Transverse colon (tissue), 4 donors: ENCODE measurements at regions not wholly inside any gene's neighbourhood (a gene's known extent, or its start where the extent isn't known, plus 50 kb on each side); places are given as distances from the start of the nearest gene placed in this dataset.
A peak's percentile ranks its signal among the peaks of the same experiment; 100 is the strongest.

Source experiments
- DNase-seq: peaks from one replicate; pipeline ENCODE4 v3.0.0-alpha.2; 2019
- H3K27ac ChIP-seq, 4 donors: fragments of 200-600 bp; sonication (generic); 2 replicates each; pipeline ENCODE4 v1.5.1; 2016 to 2018; ENCODE audit warnings: inconsistent platforms in 4 of 4
- H3K27me3 ChIP-seq: fragments of 200-600 bp; sonication (generic); 2 replicates; pipeline ENCODE4 v1.5.1; 2017; ENCODE audit warnings: inconsistent platforms
- H3K36me3 ChIP-seq, 4 donors: fragments of 200-600 bp; sonication (generic); 2 replicates each; pipeline ENCODE4 v1.5.1; 2017 to 2019; ENCODE audit warnings: inconsistent platforms in 4 of 4
- H3K4me1 ChIP-seq, 4 donors: fragments of 200-600 bp; sonication (generic); 2 replicates each; pipeline ENCODE4 v1.5.1; 2017 to 2020; ENCODE audit warnings: inconsistent platforms in 4 of 4
- H3K4me3 ChIP-seq, 4 donors: fragments of 200-600 bp; sonication (generic); 1 replicate in 1 of 4; 2 replicates in 3 of 4; pipeline versions ENCODE4 v1.5.1 to v1.6.1; 2017 to 2019; ENCODE audit warnings: inconsistent platforms in 4 of 4
- H3K9me3 ChIP-seq, 2 donors: fragments of 200-600 bp; sonication (generic); 2 replicates each; pipeline ENCODE4 v1.5.1; 2017 to 2019; ENCODE audit warnings: inconsistent platforms in 2 of 2
- CTCF ChIP-seq, 5 experiments: fragments of 200-600 bp in 3 of 5; fragments of 450-650 bp in 2 of 5; sonication (generic) in 3 of 5; IDR thresholded peaks; 1 replicate in 2 of 5; 2 replicates in 3 of 5; pipeline ENCODE4 v1.5.1; 2016 to 2017; ENCODE audit warnings: antibody characterized with exemption in 5 of 5, inconsistent platforms in 3 of 5, mild to moderate bottlenecking in 2 of 5, moderate library complexity in 1 of 5
- EP300 ChIP-seq: sonication (generic); formaldehyde crosslinking; IDR thresholded peaks from one replicate; pipeline ENCODE4 v1.6.1; 2017; ENCODE audit warnings: antibody characterized with exemption, low read depth
- POLR2A ChIP-seq: fragments of 450-650 bp; IDR thresholded peaks from one replicate; pipeline ENCODE4 v1.6.1; 2016; ENCODE audit warnings: antibody characterized with exemption, mild to moderate bottlenecking, moderate library complexity
- POLR2AphosphoS5 ChIP-seq, 3 donors: sonication (generic); formaldehyde crosslinking; IDR thresholded peaks; one replicate each; pipeline ENCODE4 v1.6.1; 2016; ENCODE audit warnings: antibody characterized with exemption in 3 of 3
- WGBS, 2 donors: methylation state at CpG; one replicate each; pipeline ENCODE4 v1.1.5; 2018; ENCODE audit warnings: low coverage in 1 of 2; 5-methylcytosine and 5-hydroxymethylcytosine counted together
- in situ Hi-C, 4 donors: fragments of 200-750 bp; cut with MboI; loops; one replicate each; pipeline versions ENCODE4 v1.15.0 to v1.15.1; 2017; ENCODE audit warnings: low sequenced_read_pairs in 3 of 4, low pct_ligation_motif_present in 1 of 4, low pct_unique_long_range_greater_than_20kb in 1 of 4
- intact Hi-C: fragments of 100-400 bp; cut with DNase I; formaldehyde crosslinking; loops from one replicate; pipeline ENCODE4 v1.15.1; 2023; ENCODE audit warnings: low total_unique reads

DNA sequence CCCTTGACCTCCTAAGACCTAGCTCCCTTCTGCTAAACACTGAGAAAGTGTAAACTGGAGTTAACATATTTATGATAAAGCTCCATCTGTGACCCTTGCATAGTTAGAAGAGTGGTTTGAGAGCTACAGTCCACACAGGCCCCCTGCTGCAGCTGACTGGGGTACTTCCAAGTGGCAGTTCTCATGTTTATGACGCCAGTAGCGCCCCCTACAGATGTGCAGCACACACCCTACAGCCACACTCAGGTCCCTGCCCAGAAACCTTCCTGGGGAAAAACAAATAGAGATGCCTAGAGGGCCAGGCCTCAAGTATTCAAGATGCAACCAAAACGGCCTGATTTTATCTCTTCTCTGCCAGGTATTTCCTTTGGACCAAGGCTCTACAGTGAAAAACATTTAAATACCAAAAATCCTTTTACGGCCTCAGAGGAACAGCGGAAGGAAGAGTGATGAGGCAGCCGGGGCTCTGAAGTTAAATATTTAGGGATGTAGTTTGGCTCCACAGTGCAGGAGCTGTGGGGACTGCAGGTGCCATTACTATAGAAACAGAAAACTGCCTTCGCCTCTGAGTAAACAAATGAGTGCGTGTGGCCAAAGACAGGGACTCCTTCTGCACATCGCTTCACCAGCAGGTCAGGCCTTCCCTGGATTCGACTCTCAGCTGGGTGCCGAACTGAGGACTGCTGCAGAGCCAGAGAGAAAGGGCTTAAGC is 553.1 kb downstream of the EFNB2 start:
- intact Hi-C loops = no loop called here
- Histone ChIP-seq H3K27ac (no peak overlapping the region), H3K36me3 (no peaks in the 10 kb centered on the region), H3K27me3 (no peaks in the 10 kb centered on the region), H3K4me1 (peaks cover 0 to 12% (median 3%) of the 10 kb centered on the region in 4 donors), H3K4me3 (no peak overlapping the region), H3K9me3 (no peaks in the 10 kb centered on the region)
- DNase-seq = no peak
- WGBS, 2 donors = 76 to 100% methylated on average over 1 to 11 of the region's 11 CpGs
- in situ Hi-C loops = no loop called here
- no peak for TF ChIP-seq POLR2A

DNA sequence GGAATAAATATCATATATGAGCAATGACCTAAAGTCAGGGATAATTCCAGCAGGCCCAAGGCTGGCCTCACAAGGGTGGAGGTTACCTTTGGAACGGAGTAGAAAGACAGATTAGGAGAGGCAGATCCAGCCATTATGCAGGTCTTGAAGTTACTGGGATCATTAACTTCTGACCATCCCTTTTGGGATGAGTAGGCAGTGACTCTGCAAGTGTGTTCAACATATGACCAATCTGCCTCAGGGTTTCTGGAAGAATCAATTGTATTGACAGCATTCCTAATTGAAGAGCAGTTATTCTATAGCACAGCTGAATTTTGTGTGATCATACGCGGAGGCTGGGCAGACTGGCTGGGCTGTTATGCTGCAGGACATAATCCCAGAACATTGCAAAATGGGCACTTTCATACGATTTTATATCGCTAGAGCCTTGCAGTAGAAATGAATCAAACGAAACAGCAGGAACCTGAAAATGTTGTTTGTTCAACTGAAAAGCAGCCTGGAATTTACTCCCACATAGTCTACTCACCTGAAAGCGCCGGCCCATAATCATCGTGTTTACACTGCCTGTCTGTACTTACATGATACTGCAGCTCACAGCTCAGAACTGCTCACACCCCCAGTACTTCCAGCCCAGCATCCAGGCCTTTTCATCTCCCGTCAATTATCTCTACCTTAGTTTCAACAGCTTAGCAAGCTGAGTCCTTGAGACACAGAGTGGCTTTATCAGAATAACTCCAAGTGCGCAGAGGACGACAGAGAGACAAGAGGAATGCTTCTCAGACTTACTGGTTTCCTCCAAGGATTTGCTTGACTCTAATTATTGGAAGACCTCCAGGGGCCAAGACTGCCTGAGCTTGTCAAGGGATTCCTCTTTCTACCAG is 556.1 kb downstream of the EFNB2 start:
- Histone ChIP-seq H3K27ac (peak overlapping the region; percentile 20 to 47 (median 31)), H3K36me3 (no peaks in the 10 kb centered on the region), H3K4me3 (no peak overlapping the region), H3K4me1 (peaks cover 0 to 12% (median 3%) of the 10 kb centered on the region in 4 donors), H3K27me3 (no peaks in the 10 kb centered on the region), H3K9me3 (no peaks in the 10 kb centered on the region)
- intact Hi-C loops (no loop called here), in situ Hi-C loops (no loop called here)
- WGBS, 2 donors = 29 to 64% methylated on average over 10 to 12 of the region's 12 CpGs
- TF ChIP-seq CTCF (IDR thresholded peaks at IDR 0.05) (peak in 1 of 5 experiments; percentile 28), EP300 (no peak), POLR2AphosphoS5 (IDR thresholded peaks at IDR 0.05) (no peak), POLR2A (no peak)
- DNase-seq = peak; percentile 70

- WGBS, 2 donors = 90 to 93% methylated on average over 1 of the region's 1 CpG
- Histone ChIP-seq H3K4me3 (no peak overlapping the region), H3K27me3 (no peaks in the 10 kb centered on the region), H3K27ac (no peak overlapping the region), H3K36me3 (no peaks in the 10 kb centered on the region), H3K4me1 (peaks cover 7 to 31% (median 11%) of the 10 kb centered on the region in 4 donors), H3K9me3 (no peaks in the 10 kb centered on the region)
- intact Hi-C loops (no loop called here), in situ Hi-C loops (no loop called here)
- no peak for DNase-seq
- TF ChIP-seq EP300 = no peak
- TF ChIP-seq POLR2AphosphoS5 (IDR thresholded peaks at IDR 0.05) = no peak
- TF ChIP-seq POLR2A = no peak
- TF ChIP-seq CTCF (IDR thresholded peaks at IDR 0.05) = no peak
These were observed 561.1 kb downstream of the EFNB2 start for GRCh38 chr13:105974380-105974779.

GRCh38 chr13:105972811-105973590 is 562.5 kb downstream of the EFNB2 start:
- Histone ChIP-seq H3K36me3 (no peaks in the 10 kb centered on the region), H3K4me1 (peaks cover 7 to 35% (median 13%) of the 10 kb centered on the region in 4 donors), H3K27me3 (no peaks in the 10 kb centered on the region), H3K4me3 (no peak overlapping the region), H3K9me3 (no peaks in the 10 kb centered on the region), H3K27ac (peak overlapping the region; percentile 70 to 81 (median 78))
- TF ChIP-seq POLR2AphosphoS5 (IDR thresholded peaks at IDR 0.05) = no peak
- TF ChIP-seq POLR2A = no peak
- no peak for TF ChIP-seq EP300
- TF ChIP-seq CTCF (IDR thresholded peaks at IDR 0.05) = no peak
- DNase-seq = no peak
- 85 to 86% methylated on average over 3 to 14 of the region's 14 CpGs for WGBS, 2 donors
- intact Hi-C loops = no loop called here
- in situ Hi-C loops = no loop called here
